ENCODE measurements at regions not wholly inside any gene's neighbourhood (a gene's known extent, or its start where the extent isn't known, plus 50 kb on each side); places are given as distances from the start of the nearest gene placed in this dataset.
"Not testable (repeated sequence)": the region's sequence is repeated elsewhere in the genome, so short reads cannot be mapped to it uniquely, and the experiment has no call there.

DNA sequence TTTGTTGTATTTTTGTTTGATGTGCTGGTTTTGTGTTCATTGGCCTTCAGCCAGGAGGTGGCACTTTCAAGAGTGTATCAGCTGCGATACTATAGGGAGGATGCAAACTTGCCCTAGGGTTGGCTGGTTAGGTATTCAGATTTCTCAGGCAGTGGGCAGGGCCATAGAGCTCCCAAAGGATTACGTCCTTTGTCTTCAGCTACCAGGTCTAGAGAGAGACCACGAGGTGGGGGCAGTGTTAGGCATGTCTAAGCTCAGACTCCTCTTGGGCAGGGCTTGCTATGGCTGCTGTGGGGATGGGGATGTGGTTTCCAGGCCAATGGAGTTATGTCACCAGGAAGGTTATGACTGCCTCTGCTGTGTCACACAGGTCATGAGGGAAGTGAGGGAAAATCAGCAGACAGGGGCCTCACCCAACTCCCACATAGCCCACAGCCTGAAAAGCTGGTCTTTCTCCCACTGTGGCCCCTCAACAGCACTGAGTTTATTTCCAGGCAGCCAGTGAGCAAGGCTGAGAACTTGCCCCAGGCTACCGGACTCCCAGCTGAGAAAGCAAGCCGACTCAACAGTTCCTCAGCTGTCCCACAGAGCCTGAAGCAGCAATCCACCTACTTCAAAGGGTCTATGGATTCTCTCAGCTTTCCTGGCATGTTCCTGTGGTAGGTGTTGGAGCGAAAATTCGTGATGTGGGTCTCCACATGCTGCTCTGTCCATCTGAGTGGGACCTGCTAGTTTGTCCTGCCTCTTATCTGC lies 227.4 kb upstream of the COBL start:
- DNase-seq (ENCODE audit: low read depth in 2 of 2), result no peak

DNA sequence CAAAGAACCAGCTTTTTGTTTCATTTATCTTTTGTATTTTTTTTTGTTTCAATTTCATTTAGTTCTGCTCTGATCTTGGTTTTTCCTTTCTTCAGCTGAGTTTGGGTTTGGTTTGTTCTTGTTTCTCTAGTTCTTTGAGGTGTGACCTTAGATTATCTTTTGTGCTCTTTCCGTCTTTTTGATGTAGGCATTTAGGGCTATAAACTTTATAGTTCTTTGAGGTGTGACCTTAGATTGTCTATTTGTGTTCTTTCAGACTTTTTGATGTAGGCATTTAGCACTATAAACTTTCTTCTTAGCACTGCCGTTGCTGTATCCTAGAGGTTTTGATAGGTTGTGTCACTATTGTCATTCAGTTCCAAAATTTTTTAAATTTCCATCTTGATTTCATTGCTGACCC lies 224.3 kb upstream of the COBL start:
- not testable (repeated sequence) for DNase-seq (ENCODE audit: low read depth in 2 of 2)

DNA sequence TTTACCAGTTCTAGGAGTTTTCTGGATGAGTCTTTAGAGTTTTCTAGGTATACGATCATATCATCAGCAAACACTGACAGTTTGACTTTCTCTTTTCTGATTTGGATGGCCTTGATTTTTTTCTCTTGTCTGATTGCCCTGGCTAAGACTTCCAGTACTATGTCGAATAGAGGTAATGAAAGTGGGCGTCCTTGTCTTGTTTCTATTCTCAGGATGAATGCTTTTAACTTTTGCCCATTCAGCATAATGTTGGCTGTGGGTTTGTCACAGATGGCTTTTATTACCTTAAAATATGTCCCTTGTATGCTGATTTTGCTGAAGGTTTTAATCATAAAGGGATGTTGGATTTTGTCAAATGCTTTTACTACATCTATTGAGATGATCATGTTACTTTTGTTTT lies 223.2 kb upstream of the COBL start:
- DNase-seq (ENCODE audit: low read depth in 2 of 2), result no peak

DNA sequence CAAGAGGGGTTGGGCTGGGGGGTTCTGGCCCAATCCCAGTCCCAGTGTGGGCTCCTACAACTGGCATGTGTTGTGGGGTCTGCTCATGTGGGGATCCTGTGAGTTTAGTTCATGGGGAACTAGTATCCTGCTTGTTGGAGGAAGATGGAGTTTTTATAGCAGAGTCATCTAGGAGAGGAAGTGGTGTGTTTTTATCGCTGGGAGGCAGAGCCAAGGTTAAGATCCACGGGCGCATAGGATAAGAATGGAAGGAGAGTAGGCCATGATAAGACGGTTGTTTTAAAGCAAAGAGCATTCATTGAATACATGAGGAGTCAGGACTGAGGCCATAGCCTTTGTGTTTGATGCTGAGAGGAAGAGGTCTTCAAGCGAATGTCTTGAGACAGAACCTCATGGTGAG lies 211.6 kb upstream of the COBL start:
- no peak for DNase-seq (ENCODE audit: low read depth in 2 of 2)

DNA sequence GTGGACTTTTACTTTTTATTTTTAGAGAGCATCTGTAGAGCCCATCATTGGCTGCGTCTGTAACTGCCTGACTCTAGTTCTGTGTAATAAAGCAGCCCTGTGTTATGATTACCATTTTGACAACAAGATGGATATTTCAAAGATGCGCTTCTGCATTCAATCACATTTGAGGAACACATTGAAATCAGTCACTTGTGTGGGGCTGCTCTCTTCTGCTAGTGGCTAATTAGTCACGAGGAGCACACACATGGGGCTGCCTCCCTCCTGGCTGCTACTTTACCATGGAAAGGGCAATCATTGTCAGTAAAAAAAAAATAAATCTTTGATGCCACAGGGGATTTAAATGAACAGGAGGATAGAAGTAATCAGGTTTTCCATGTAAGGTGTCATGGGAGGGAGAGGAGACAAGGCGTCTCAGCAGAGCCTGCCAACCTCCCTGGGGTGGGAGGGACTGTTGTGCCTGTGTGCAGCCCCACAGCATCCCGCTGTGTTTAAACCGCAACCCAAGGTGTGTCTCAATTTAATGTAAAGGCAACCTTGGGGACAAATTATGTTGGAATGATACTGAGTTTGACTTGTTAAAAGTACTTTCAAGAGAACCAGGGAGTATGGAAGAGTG lies 205.2 kb upstream of the COBL start:
- no peak for DNase-seq (ENCODE audit: low read depth in 2 of 2)

DNA sequence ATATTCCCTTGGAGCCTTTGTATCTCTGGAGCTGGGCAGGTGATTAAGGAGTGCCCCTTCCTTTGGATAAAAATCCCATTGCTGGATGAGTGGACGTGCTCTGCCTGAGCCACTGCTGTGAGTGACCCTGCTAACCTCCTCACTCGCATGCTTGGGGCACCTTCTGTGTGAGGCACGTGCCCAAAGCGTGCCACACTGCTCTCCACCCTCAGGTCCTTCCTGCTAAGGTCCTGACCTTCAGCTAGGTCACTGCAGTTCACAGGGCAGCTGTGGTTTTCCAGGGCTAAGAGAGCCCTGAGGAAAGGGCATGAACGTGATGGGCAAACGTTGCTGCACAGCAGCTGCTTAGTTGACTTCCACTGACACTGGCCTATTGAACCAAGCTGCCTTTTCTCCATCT lies 204.4 kb upstream of the COBL start:
- DNase-seq (ENCODE audit: low read depth in 2 of 2), result no peak

DNA sequence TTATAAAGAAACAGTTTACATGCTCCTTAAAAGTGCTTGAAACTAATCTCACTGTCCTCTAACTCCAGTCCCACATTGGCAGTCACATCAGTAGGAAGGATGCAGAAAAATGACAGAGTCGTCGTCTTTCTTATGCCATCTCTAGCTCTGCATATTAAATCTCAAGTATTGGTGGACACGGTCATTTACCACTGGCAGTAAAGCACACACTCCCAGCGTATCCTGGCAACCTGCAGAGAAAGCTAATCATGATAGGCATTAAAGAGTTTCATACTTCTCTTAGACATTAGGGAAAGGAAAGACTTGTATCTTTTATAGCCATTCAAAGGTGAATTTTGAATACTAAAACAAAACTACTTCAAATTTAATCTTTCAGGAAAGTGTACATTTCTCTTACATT lies 202.0 kb upstream of the COBL start:
- no peak for DNase-seq (ENCODE audit: low read depth in 2 of 2)

DNA sequence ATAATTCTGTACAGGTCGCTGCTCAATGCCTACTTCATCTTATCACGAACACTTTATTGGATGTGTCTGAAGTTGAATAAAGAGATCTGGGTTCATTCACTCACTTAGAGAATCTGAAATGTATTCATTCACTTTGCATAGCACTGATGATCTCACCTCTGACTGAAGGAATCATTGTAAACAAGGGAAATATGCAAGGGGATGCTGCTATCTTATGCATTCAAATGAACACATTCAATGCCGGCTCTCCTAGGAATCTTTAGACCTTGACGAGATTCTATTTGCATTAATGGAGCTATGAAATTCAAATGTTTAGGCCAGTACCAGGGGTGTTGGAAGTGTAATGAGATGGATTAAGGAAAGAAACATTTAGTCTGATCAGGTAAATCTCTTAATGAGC lies 200.6 kb upstream of the COBL start:
- DNase-seq (ENCODE audit: low read depth in 2 of 2), result no peak

DNA sequence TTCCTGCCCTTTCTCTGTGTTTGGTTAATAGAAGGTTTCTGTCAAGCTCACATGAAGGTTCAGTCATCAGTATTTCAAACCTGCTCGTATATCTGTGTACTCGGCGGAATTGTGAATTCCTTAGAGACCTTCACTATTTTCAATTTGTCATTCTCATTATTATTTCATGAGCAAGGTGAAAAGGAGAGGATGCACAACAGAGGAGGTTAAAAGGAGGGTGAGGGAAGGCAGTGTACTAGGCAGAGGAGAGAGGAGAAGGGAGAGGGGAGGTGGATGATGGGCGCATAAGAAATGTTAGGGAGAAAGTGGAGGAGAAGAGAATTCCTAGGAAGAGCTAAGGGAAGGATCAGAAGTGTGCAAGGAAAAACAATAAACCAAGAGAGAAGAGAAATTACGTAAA lies 185.0 kb upstream of the COBL start:
- no peak for DNase-seq (ENCODE audit: low read depth in 2 of 2)

DNA sequence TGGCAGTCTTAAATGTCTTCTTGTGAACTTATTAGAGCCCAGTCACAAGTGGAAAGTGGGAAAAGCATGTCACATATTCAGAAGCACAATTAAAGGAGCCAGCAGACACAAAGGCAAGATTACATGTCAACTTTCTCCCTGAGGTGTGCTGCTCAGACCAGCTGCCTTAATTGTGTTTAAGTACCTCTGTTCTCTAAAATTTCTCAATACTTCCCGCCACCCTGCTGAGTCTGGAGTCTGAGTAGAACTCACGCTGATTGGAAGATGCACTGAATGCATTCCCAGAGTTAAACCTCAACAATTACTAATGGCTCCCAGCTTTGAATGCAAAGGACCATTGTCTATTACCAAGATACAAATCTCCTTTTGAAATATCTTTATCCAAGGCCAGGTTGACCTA lies 166.4 kb upstream of the COBL start:
- DNase-seq (ENCODE audit: low read depth in 2 of 2), result no peak

DNA sequence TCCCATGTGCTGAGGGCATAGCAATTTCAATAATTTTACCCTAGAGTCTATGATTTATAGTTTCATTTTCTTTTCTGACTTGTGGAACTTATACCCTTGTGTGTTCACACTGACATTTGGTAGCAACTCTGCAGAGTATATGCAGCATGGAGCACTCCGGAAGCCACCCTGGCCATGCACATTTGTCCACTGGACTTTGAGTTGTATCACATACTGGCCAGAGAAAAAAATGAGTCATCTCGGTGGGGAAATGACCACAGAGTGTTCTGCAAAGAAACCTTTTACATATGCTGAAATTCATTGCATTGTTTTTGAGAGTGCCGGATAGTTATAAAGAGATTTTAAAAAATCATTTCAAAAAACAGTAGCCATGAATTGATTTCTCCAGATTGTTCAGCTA lies 164.8 kb upstream of the COBL start:
- DNase-seq (ENCODE audit: low read depth in 2 of 2), result no peak

DNA sequence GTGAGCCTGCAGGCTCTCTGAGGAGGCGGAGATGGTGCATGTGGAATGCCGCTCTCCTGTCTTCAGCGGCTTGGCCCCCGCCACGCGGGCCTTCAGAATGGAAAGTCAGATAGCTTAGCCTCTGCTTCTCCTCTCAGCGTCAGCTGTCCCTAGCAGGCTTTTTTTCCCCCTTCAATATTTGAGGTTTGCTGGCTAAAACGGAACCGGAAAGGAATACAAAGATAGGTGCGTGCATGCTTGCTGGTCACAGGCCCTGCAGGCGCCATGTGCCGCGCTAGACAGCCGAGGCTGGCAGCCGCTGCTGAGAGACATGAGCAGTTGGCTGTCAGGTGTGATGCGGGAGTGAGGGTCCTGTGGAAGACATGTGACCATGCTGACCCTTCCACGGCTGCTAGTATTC lies 161.2 kb upstream of the COBL start:
- DNase-seq (ENCODE audit: low read depth in 2 of 2), result no peak

DNA sequence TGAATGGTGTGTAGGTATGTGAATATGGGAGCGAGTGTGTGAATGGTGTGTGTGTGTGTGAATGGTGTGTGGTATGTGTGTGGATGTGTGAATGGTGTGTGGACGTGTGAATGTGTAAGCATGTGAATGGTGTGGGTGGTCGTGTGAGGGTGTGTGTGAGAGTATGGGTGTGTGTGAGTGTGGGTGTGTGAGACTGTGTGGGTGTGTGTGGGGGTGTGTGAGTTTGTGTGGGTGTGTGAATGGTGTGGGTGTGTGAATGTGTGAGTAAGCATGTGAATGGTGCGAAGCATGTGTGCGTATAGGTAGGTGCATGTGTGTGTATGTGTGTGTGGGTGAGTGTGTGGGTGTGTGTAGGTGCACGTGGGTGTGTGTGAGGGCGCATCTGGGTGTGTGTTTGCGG lies 160.7 kb upstream of the COBL start:
- DNase-seq (ENCODE audit: low read depth in 2 of 2), result no peak

DNA sequence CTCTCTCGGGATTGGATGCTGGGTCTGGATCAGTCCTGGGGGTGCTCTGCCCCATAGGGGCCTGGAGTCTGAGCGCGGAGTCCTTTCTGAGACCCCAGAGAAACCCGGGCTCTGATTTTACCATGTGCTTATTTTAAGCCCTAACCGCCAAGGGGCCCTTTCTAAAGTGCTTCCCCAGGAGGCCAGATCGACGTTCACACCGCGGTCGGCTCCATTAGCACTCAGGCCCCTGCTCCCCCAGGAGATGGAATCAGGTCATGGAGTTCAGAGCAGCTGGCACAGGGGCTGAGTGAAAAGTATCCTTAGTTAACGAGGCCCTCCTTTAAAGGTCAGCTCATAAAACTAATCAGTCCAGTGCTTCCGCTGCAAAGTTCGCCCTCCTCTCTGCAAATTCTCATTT lies 159.4 kb upstream of the COBL start:
- DNase-seq (ENCODE audit: low read depth in 2 of 2), result no peak

DNA sequence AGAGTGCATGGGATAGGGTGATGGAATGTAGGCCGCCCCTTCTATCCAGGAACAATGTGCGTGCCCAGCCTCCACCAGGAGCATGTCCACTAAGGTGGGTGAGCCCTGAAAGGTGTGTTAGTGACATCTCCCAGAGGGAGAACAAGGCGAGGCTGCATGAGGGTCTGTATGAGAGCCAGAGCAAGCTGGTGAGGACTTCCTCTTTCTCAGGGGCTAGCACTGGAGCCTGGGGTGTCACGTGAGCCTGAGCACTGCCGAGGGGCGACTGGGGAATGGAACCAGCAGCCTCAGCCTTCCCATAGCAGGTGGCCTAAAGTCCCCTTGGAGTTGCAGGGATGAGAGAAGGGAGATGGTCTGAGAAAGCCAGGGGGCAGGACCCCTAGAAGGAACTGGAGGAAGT lies 156.3 kb upstream of the COBL start:
- DNase-seq (ENCODE audit: low read depth in 2 of 2), result no peak

DNA sequence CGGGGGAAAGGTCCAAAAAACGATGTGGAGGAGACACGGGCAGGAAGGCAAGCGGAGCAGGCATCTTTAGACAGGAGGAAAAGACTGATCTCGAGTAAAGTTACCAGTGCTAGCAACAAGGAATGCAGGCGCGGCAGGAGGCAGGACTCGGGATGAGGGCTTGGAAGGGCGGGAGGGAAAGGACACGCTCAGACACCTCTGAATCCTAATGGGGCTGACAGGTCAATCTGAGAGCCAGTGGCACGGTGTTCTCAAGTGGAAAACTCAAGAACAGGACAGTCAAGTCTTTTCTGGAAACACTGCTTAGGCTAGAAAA lies 155.3 kb upstream of the COBL start:
- DNase-seq (ENCODE audit: low read depth in 2 of 2), result no peak

DNA sequence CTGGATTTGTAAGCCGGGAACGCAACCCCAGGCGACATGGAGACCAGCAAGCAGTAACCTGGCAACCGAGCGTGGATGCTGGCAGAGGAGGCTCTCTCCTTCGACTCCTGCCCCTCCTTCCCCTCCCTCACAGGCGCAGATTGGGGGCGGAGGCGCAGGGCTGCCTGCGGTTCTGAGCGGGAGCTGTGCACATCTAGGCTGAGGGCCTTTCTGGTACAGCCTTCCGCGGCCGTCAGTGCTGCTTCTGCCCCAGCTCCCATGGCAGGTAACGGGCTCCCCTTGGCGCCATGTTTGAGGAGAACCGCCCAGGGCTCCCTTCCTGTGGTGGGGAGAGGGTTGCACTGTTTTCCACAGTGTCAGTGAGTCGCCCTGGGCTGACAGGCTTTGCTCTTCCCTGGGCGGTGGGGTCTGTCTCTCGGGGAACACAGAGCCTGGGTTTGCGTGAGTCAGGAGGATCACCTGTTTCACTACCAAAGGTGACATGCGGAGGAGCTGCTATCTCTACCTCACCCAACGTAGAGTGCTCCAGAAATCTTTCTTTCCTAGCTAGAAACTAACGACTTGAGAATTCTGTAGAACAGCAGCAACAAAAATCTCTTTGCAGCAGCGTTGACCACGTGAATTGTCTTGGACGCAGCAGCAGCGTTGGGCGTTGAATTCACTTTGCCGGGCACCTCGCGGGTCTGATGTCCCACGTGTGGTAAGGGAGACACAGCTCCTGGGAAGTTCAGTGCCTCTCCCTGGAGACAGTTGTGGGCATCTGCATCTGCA lies 154.8 kb upstream of the COBL start:
- DNase-seq (ENCODE audit: low read depth in 2 of 2), result no peak

DNA sequence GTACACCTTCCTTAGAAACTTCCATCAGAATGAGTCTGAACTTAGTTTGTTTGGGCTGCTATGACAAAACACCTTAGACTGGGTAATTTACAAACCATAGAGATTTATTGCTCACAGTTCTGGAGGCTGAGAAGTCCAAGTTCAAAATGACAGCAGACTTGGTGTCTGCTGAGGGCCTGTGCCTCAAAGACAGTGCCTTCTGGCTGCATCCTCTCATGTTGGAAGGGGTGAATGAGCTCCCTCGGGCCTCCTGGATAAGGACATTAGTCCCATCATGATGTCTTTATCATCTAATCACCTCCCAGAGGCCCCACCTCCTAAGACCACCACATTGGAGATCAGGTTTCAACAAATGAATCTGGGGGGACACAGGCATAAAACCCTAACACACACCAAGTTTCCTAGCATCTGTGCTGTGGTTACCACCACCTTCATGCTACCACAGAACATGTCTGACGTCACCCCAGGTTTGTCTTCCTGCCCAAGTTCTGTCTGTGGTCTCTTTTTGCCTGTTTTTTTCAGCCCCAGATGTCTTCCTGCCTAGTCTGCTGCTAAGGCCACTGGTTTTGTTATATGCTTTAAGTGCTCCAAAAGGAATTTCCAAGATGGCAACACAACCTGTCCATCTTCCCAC lies 150.9 kb upstream of the COBL start:
- DNase-seq (ENCODE audit: low read depth in 2 of 2), result no peak

DNA sequence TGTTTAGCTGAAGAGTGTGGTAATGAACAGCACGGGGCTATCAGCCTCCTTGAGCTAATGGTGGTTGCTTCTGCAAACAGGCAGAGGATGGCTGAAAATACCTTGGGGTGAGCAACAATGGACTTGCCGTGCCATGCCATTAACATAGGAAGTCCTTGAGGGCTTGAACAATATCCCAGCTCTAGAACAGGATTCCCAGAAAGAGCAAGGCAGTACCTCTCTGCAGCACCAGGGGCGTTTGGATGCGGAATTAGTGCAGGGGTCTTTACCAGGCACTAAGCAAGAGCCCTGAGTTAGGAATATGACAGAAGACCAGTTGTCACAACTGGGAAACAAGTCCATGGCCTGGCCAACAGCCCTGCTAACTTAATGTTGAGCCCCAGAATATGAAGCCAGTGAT lies 143.2 kb upstream of the COBL start:
- DNase-seq (ENCODE audit: low read depth in 2 of 2), result no peak

DNA sequence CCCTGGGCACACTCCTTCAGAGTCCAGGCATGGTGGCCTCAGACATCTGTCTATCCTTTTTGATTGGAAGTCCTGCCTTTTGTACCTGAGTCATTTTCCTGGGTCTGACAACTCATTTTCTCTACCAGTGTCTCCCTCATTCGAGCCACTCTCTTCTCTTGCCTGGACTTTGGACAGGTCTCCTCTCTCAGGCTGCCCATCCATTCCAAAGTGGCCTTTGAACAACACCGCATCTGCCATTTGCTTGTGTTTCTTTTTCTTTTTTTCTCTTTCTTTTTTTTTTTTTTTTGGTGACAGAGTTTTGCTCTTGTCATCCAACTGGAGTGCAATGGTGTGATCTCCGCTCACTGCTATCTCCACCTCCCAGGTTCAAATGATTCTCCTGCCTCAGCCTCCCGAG lies 142.1 kb upstream of the COBL start:
- no peak for DNase-seq (ENCODE audit: low read depth in 2 of 2)

DNA sequence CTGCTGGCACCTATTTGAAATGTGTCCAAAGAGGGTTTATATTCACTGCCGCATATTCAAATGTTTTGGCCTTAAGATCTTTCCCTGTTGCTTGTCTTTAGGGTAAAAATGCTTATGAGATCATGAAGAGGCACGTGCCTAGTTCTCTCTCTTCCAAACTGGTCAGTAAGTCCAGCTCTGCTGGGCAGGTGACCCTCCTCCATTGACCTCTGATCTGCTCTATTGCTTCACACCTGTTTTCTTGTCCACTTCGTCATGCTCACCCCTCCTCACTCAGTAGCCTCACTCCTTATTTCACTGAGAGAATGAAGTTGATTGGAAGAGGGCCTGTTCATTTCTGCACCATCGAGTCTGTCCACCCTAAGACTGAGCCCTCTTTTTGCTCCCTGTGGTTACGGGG lies 140.5 kb upstream of the COBL start:
- no peak for DNase-seq (ENCODE audit: low read depth in 2 of 2)

DNA sequence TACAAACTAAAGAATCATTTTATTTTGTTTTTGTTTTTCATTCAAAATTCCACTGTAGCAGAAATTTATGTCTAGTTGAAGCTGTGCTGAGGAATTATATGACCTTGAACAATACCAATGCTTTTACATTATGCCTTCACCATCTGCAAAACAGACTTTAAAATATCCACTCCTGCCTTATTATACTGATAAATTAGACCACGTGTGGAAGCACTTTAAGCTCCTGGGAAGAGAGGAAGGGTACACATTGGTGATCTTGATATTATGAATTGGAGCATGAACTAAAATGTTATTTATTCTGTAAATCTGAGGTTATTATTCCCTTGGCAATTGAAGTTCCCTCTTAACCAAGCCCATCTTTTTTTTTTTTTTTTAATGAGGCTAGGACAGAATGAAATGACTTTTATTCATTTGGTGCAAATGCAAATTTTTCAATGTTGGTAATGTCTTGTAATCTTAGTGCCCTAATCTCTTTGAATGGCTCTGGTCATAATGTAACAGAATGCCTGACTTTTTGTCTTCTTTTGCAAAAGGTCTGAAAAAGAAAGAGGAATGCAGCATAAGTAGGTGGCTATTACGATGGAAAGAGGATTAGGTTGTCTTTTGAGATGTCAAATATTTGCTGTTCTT lies 139.9 kb upstream of the COBL start:
- DNase-seq (ENCODE audit: low read depth in 2 of 2), result no peak
